NCI-H146 treated with DMSO at 0.1 percent for 48 hours (cell line): ENCODE measurements at regions not wholly inside any gene's neighbourhood (a gene's known extent, or its start where the extent isn't known, plus 50 kb on each side); places are given as distances from the start of the nearest gene placed in this dataset.
"Not testable (repeated sequence)": the region's sequence is repeated elsewhere in the genome, so short reads cannot be mapped to it uniquely, and the experiment has no call there.

Source experiments
- DNase-seq: peaks from one replicate; lab custom pipeline; 2025; ENCODE audit not compliant: unreplicated experiment; lab: John Stamatoyannopoulos, UW

DNA sequence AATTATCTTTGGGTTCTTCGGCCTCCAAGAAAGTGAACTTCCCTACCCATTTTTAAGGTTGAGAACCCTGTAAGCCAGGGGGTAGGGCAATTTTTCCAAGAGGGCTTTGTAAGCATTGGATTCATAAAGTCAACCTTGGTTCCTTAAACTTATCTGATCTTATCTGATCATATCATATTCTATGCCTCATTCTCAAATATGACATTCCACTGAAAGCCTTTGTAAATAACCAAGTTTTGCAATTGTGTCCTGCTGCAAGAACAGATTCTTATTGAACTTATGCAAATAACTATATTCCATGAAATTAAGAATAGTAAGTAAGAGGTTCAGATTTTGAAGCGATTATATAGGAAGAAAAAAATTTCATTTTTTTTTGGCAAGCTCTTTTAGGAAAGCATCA lies 649.5 kb downstream of the LRRC70 start:
- DNase-seq = no peak

- no peak for DNase-seq
These were observed 641.6 kb downstream of the LRRC70 start for GRCh38 chr5:63220244-63220643.

DNA sequence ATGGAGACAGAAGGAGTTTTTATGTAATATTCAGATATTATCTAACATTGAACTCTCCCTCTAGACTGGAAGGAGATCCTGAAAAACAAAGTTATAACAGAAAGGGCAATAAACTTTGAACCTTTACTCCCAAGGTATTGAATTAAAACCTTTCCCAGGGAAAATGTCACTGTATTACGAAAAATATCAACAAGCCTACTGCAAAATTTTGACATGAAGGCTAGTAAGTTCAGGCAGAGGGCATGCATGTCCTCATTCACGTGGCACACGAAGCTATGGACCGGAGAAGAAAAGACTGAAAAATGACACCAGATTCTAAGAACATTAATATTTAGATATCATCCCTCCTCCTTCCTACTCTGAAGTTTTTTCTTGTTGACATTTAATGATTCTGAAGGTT lies 638.8 kb downstream of the LRRC70 start:
- no peak for DNase-seq

GRCh38 chr5:63213256-63213655 lies 634.6 kb downstream of the LRRC70 start:
- DNase-seq = no peak

DNA sequence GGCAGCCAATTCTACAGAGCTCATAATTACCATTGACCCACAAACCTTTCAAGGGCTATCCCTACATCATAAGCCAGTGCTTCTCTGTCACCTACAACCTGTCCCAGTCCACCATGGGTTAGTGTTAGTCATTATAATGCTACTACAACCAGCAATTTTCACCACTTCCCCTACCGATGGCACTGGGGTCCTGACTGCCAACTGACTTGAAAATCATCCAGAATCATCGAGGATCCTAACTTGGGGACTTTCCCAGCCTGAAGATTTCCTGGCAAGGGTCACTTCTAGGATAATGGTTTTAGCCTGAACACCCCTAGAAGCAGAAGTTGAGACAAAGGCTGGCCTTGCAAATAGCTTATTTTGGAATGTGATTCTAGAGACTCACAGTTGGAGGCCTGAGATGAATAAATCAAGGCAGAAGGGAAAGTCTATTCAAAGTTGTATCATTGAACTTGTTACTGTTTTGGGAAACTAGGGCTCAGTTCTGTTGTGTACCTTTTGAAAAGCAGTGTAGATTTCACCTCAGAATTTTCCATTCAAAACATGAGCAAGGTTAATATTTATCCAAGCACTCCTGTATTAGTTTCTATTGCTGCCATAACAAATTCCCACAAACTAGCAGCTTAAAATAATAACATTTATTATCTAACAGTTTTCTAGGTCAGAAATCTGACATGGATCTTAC lies 633.0 kb downstream of the LRRC70 start:
- DNase-seq = no peak

DNA sequence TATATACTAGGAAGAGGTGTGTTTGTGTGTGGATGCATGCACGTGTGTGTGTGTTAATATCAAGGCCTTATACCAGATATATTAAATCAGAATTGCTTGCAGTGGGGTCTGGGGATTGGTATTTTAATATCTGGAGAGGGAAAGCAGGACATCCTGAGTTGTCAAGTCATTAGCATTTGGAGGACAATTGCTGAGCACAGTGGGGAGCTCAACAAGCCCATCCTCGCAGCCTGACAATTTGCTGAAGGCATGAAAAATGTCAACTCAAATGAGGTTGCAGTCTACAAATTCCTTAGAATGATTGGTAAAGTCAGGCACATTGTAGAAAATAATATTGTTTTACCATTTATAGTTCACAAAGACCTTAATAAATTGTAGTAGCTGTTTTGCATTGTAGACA lies 627.4 kb downstream of the LRRC70 start:
- DNase-seq = no peak

GRCh38 chr5:63201738-63202137 lies 623.1 kb downstream of the LRRC70 start:
- no peak for DNase-seq

DNA sequence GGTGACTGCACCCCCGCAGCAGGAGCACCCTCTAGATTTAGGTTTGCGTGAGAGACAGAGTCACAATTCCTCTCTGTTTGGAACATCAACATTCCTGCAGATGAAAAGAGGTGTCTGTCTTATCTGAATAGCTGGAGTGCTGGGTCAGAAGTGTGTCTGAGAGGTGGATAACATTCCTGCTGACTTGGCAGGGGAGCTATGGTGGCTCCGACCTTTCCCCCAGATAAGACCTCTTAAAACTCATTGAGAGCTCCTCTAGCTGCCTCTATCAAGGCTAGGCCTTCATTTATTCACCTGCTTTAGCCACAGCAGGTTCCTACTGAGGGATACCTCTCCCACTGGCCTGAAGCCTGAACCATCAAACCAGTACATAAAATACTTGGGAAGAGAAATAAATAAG lies 615.5 kb downstream of the LRRC70 start:
- no peak for DNase-seq

- not testable (repeated sequence) for DNase-seq
These were observed 601.6 kb downstream of the LRRC70 start for GRCh38 chr5:63180190-63180589.

DNA sequence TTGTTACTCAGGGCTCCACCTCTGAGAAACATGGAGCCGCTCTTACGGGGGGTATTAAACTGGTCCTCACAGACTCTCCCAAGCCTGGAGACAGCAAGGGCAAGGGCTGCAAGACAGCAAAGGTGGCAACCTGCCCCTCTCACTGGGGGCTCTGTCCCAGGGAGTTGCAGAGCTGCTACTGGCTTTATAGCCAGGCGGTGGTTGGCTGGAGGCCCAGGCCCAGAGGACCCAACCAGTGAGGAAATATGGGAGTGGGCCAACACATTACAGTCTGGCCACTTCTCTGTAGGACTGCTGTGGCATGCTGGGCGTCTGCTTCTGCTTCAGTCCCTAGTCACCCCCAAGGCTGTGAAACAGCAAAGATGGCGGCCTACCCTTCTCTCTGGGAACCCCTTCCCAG lies 597.2 kb downstream of the LRRC70 start:
- DNase-seq = no peak

GRCh38 chr5:63170486-63170885 lies 591.9 kb downstream of the LRRC70 start:
- no peak for DNase-seq

DNA sequence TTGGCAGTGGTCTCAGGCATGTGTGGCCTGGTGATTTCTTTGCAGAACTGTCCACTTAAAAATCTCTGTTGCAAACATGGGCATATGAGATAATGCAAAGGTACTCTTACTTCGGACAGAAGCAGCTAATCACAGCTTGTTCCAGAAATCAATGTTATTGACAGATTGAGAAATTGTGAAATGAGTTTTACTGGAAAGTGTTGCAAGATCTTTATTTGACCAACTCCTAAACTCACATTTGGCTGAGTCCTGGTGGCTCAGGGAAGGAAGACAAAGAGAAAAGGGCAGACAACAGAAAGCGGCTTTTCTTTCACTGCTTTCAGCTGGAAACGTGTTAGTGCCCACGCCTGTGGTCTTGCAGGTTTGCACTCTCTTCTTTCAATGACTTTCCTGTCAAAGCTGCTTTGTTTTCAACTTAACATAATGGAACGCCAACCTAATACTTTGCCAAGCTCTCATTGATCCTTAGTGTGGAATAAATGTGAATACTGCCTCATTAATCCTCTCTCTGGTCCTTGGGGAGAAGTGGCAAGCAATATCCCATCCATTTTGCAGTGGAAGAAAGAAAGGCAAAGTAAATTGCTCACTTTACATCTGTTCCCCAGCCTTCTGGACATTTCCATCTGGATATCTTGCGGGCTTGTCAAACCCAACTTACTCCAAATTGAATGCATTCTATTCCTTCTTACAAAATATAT lies 586.4 kb downstream of the LRRC70 start:
- no peak for DNase-seq

GRCh38 chr5:63164339-63164738 lies 585.7 kb downstream of the LRRC70 start:
- DNase-seq = no peak

DNA sequence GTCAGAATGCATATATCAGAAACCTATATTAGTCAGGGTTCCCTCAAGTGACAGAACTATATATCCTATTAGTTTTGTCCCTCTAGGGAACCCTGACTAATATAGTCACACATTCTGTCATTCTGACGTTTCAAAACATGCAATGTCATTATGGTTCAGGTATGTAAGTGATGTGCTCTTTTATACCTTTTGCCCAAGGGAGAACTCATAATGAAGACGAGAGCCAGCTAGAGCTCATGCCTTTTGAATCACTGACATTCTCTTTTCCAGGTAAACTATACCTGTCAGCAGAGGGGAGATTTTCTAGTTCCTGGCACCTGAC lies 576.7 kb downstream of the LRRC70 start:
- DNase-seq = no peak

GRCh38 chr5:63154476-63155309 lies 576.1 kb downstream of the LRRC70 start:
- DNase-seq = no peak

- no peak for DNase-seq
These were observed 574.3 kb downstream of the LRRC70 start for GRCh38 chr5:63152871-63153270.

- no peak for DNase-seq
These were observed 566.5 kb downstream of the LRRC70 start for GRCh38 chr5:63145167-63145566.

- DNase-seq = no peak
These were observed 563.0 kb downstream of the LRRC70 start for GRCh38 chr5:63141591-63141990.

- no peak for DNase-seq
These were observed 556.7 kb downstream of the LRRC70 start for GRCh38 chr5:63135291-63135690.

DNA sequence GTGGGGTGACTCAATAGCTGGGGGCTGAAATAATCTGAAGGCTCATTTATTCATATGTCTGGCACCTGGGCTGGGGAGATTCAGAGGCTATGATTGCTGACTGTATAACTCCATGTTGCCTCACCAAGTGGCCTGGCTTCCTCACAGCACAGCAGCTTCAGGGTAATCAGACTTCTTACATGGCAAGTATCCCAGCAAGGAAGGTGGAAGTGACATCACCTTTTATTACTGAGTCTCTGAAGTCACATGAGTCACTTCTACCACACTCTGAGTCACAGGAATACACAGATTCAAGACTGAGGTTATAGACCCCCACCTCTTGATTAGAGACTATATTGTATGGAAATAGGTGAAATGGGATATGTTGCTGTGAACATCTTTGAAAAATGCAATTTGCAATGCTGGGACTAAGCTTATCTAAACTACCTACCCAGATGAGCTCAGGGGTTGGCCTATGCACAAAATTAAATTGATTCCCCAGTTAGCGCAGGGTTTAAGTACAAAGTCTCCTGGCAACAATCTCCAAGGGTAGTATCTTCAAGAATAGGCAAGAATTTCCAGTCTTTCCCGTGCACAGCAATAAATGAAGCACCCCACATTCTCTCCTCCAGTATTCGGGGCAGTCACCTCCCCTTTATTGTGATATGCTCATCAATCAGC lies 553.1 kb downstream of the LRRC70 start:
- no peak for DNase-seq

DNA sequence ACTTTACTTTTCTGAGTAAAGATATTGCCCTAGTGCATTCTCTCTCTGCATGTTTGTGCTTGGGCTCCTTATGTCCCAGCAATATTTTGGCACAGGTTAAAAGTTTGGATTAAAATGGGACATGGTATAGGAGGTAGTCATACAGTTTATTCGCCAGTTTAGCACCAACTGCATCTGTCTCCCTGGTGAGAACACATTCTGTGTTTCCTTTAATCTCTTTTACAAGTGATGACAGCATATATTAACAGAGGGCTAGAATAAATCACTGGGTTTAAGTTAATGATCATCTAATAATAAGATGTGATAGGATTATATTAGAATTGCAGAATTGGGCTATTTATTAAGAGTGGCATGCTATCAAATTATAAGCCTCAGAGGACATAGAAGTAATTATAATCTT lies 550.1 kb downstream of the LRRC70 start:
- DNase-seq = no peak

GRCh38 chr5:63128018-63128417 lies 549.4 kb downstream of the LRRC70 start:
- no peak for DNase-seq
